ENCODE measurements at regions not wholly inside any gene's neighbourhood (a gene's known extent, or its start where the extent isn't known, plus 50 kb on each side); places are given as distances from the start of the nearest gene placed in this dataset.
"Not testable (repeated sequence)": the region's sequence is repeated elsewhere in the genome, so short reads cannot be mapped to it uniquely, and the experiment has no call there.

DNA sequence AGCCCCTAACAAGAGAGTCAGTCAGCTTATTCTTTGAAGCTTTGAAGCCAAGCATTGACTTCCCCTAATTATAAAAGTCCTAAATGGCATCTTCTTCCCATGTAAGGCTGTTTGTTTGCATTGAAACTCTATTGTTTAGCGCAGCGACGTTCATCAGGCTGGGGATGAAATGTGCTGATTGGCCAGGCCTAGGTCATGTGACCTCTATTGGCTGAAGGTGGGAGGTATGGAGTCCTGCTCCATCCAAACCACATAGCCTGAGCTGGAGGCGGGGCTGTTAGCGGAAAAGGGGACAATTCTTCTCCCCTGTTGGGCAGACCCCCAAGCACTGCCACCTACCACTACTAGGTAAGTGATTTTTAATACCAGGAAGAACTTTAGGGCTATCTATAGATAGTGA is 145.3 kb upstream of the PRR23C start:
- H2AFZ ChIP-seq (ENCODE audit: low read depth, low read length) = no peak overlapping the region
- H3K27ac ChIP-seq (ENCODE audit: low read length) = no peak overlapping the region
- no peaks in the 10 kb centered on the region for H3K79me2 ChIP-seq (ENCODE audit: low read length)
- no peak overlapping the region for H3K4me2 ChIP-seq (ENCODE audit: low read length)
- no peak overlapping the region for H3K4me3 ChIP-seq (ENCODE audit: low read length)
- H3K4me1 ChIP-seq (ENCODE audit: low read length) = no peaks in the 10 kb centered on the region
- no peaks in the 10 kb centered on the region for H3K27me3 ChIP-seq (ENCODE audit: low read depth, low read length)
- no peak overlapping the region for H3K9ac ChIP-seq (ENCODE audit: low read length)
- TF ChIP-seq, protein P1, sequence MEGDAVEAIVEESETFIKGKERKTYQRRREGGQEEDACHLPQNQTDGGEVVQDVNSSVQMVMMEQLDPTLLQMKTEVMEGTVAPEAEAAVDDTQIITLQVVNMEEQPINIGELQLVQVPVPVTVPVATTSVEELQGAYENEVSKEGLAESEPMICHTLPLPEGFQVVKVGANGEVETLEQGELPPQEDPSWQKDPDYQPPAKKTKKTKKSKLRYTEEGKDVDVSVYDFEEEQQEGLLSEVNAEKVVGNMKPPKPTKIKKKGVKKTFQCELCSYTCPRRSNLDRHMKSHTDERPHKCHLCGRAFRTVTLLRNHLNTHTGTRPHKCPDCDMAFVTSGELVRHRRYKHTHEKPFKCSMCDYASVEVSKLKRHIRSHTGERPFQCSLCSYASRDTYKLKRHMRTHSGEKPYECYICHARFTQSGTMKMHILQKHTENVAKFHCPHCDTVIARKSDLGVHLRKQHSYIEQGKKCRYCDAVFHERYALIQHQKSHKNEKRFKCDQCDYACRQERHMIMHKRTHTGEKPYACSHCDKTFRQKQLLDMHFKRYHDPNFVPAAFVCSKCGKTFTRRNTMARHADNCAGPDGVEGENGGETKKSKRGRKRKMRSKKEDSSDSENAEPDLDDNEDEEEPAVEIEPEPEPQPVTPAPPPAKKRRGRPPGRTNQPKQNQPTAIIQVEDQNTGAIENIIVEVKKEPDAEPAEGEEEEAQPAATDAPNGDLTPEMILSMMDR (IDR thresholded peaks at IDR 0.05; ENCODE audit: low read depth, low read length) = no peak
- no peak for TF ChIP-seq EZH2phosphoT487 (IDR thresholded peaks at IDR 0.05; ENCODE audit: low read depth)
- no peaks in the 10 kb centered on the region for H3K36me3 ChIP-seq (replicated peaks; ENCODE audit: low read depth, low read length)
- no peaks in the 10 kb centered on the region for H3K9me3 ChIP-seq (ENCODE audit: insufficient read depth, low read length)
- no peaks in the 10 kb centered on the region for H4K20me1 ChIP-seq (ENCODE audit: insufficient read depth, low read length)

DNA sequence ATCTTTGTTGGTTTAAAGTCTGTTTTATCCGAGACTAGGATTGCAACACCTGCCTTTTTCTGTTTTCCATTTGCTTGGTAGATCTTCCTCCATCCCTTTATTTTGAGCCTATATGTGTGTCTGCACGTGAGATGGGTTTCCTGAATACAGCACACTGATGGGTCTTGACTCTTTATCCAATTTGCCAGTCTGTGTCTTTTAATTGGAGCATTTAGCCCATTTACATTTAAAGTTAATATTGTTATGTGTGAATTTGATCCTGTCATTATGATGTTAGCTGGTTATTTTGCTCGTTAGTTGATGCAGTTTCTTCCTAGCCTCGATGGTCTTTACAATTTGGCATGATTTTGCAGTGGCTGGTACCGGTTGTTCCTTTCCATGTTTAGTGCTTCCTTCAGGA is 149.4 kb upstream of the MRPS22 start:
- not testable (repeated sequence) for H2AFZ ChIP-seq (ENCODE audit: low read depth, low read length); H3K27me3 ChIP-seq (ENCODE audit: low read depth, low read length); H3K9ac ChIP-seq (ENCODE audit: low read length); H3K4me3 ChIP-seq (ENCODE audit: low read length); H3K79me2 ChIP-seq (ENCODE audit: low read length); H3K4me2 ChIP-seq (ENCODE audit: low read length); H3K9me3 ChIP-seq (ENCODE audit: insufficient read depth, low read length); H3K4me1 ChIP-seq (ENCODE audit: low read length); H3K27ac ChIP-seq (ENCODE audit: low read length); H4K20me1 ChIP-seq (ENCODE audit: insufficient read depth, low read length); H3K36me3 ChIP-seq (replicated peaks; ENCODE audit: low read depth, low read length)

DNA sequence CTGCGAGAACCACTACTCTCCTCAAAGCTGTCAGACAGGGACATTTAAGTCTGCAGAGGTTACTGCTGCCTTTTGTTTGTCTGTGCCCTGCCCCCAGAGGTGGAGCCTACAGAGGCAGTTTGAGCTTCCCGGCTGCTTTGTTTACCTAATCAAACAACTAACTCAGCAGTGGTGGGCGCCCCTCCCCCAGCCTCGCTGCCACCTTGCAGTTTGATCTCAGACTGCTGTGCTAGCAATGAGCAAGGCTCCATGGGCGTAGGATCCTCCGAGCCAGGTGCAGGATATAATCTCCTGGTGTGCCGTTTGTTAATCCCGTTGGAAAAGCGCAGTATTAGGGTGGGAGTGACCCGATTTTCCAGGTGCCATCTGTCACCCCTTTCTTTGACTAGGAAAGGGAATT is 147.7 kb upstream of the MRPS22 start:
- not testable (repeated sequence) for H3K4me1 ChIP-seq (ENCODE audit: low read length); H3K9me3 ChIP-seq (ENCODE audit: insufficient read depth, low read length); H3K27me3 ChIP-seq (ENCODE audit: low read depth, low read length); H4K20me1 ChIP-seq (ENCODE audit: insufficient read depth, low read length); H3K4me3 ChIP-seq (ENCODE audit: low read length); H3K27ac ChIP-seq (ENCODE audit: low read length); H3K9ac ChIP-seq (ENCODE audit: low read length); H3K36me3 ChIP-seq (replicated peaks; ENCODE audit: low read depth, low read length); H3K4me2 ChIP-seq (ENCODE audit: low read length); H3K79me2 ChIP-seq (ENCODE audit: low read length); H2AFZ ChIP-seq (ENCODE audit: low read depth, low read length)

DNA sequence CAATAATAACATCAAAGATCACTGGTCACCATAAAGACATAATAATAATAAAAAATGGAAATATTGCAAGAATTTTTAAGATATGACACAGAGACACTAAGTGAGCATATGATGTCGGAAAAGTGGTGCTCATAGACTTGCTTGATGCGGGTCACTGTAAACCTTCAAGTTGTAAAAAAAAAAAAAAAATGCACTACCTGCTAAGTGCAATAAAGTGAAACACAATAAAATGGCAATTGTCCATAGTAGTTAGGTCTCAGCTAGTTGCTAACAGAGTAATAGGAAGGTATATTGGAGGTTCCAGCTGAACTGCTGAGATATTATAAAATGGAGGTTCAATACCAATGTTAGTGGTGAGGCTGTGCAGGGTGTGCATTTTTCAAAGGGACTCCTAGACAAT is 146.6 kb upstream of the MRPS22 start:
- Histone ChIP-seq H3K4me3 (ENCODE audit: low read length) (no peak overlapping the region), H3K79me2 (ENCODE audit: low read length) (no peaks in the 10 kb centered on the region), H3K9ac (ENCODE audit: low read length) (no peak overlapping the region), H3K27me3 (ENCODE audit: low read depth, low read length) (no peaks in the 10 kb centered on the region), H3K4me1 (ENCODE audit: low read length) (peaks cover 10% of the 10 kb centered on the region), H3K36me3 (replicated peaks; ENCODE audit: low read depth, low read length) (no peaks in the 10 kb centered on the region), H3K27ac (ENCODE audit: low read length) (no peak overlapping the region), H3K9me3 (ENCODE audit: insufficient read depth, low read length) (no peaks in the 10 kb centered on the region), H2AFZ (ENCODE audit: low read depth, low read length) (no peak overlapping the region), H3K4me2 (ENCODE audit: low read length) (no peak overlapping the region), H4K20me1 (ENCODE audit: insufficient read depth, low read length) (no peaks in the 10 kb centered on the region)
- TF ChIP-seq EZH2phosphoT487 (IDR thresholded peaks at IDR 0.05; ENCODE audit: low read depth) = no peak
- TF ChIP-seq, protein P1 (IDR thresholded peaks at IDR 0.05; ENCODE audit: low read depth, low read length) = no peak

DNA sequence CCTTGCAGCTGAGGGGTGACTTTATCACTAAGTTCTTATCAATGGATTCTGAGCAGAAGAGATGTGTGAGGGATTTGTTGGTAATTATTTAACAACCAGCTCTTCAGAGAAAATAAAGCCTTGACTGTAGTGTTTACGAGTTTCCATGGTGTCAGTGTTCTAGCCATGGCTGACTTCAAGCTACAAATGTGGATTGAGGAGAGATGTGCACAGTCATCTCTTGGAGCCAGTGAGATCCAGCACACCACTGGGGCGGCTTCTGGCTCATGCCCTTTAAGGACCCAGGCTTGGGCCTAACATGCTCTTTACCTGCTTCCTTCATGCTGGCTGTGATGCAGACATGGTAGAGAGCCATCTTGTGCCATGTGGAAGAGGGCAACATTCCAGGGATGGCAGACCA is 145.6 kb upstream of the MRPS22 start:
- Histone ChIP-seq H2AFZ (ENCODE audit: low read depth, low read length) (no peak overlapping the region), H3K79me2 (ENCODE audit: low read length) (no peaks in the 10 kb centered on the region), H3K27ac (ENCODE audit: low read length) (no peak overlapping the region), H3K9me3 (ENCODE audit: insufficient read depth, low read length) (no peaks in the 10 kb centered on the region), H3K4me3 (ENCODE audit: low read length) (no peak overlapping the region), H3K36me3 (replicated peaks; ENCODE audit: low read depth, low read length) (no peaks in the 10 kb centered on the region), H3K9ac (ENCODE audit: low read length) (no peak overlapping the region), H3K4me2 (ENCODE audit: low read length) (no peak overlapping the region), H3K4me1 (ENCODE audit: low read length) (peaks cover 14% of the 10 kb centered on the region), H4K20me1 (ENCODE audit: insufficient read depth, low read length) (no peaks in the 10 kb centered on the region), H3K27me3 (ENCODE audit: low read depth, low read length) (no peaks in the 10 kb centered on the region)
- TF ChIP-seq, protein P1 (IDR thresholded peaks at IDR 0.05; ENCODE audit: low read depth, low read length) = no peak
- TF ChIP-seq EZH2phosphoT487 (IDR thresholded peaks at IDR 0.05; ENCODE audit: low read depth) = no peak

Data from OCI-LY3 (cell line).